ENCODE measurements at regions not wholly inside any gene's neighbourhood (a gene's known extent, or its start where the extent isn't known, plus 50 kb on each side); places are given as distances from the start of the nearest gene placed in this dataset.

GRCh38 chr20:9981829-9982228, 53.0 kb upstream of the ANKEF1 start:
- H3K4me1 Mint-ChIP-seq: peaks cover 10% of the 10 kb centered on the region
- no peak overlapping the region for H3K4me3 Mint-ChIP-seq
- H3K27me3 Mint-ChIP-seq (ENCODE audit: low read depth, poor library complexity): no peaks in the 10 kb centered on the region
- TF ChIP-seq CTCF (IDR thresholded peaks at IDR 0.05): no peak
- no peaks in the 10 kb centered on the region for H3K36me3 Mint-ChIP-seq (ENCODE audit: low read depth)
- no peak for DNase-seq
- no peak overlapping the region for H3K27ac Mint-ChIP-seq
- no peaks in the 10 kb centered on the region for H3K9me3 Mint-ChIP-seq

GRCh38 chr20:9978397-9979004, 56.3 kb upstream of the ANKEF1 start:
- DNase-seq: peak; percentile 28
- H3K27me3 Mint-ChIP-seq (ENCODE audit: low read depth, poor library complexity): no peaks in the 10 kb centered on the region

GRCh38 chr20:9977629-9978028, 57.2 kb upstream of the ANKEF1 start:
- Mint-ChIP-seq H3K4me3 (no peak overlapping the region), H3K27ac (no peak overlapping the region), H3K27me3 (ENCODE audit: low read depth, poor library complexity) (no peaks in the 10 kb centered on the region), H3K36me3 (ENCODE audit: low read depth) (peaks cover 2% of the 10 kb centered on the region), H3K4me1 (peaks cover 14% of the 10 kb centered on the region), H3K9me3 (peaks cover 3% of the 10 kb centered on the region)
- no peak for DNase-seq
- TF ChIP-seq CTCF (IDR thresholded peaks at IDR 0.05): no peak

More at GRCh38 chr20:9978397-9979004, 56.3 kb upstream of the ANKEF1 start:
- Mint-ChIP-seq H3K36me3 (ENCODE audit: low read depth) (no peaks in the 10 kb centered on the region), H3K4me3 (no peak overlapping the region), H3K4me1 (peaks cover 14% of the 10 kb centered on the region), H3K9me3 (no peaks in the 10 kb centered on the region), H3K27ac (no peak overlapping the region)
- peak; percentile 75 for TF ChIP-seq CTCF (IDR thresholded peaks at IDR 0.05)

- peaks cover 16% of the 10 kb centered on the region for H3K9me3 Mint-ChIP-seq
- no peaks in the 10 kb centered on the region for H3K27me3 Mint-ChIP-seq (ENCODE audit: low read depth, poor library complexity)
- no peak for TF ChIP-seq CTCF (IDR thresholded peaks at IDR 0.05)
- DNase-seq: no peak
- no peak overlapping the region for H3K4me3 Mint-ChIP-seq
- no peak overlapping the region for H3K27ac Mint-ChIP-seq
- peaks cover 9% of the 10 kb centered on the region for H3K36me3 Mint-ChIP-seq (ENCODE audit: low read depth)
- H3K4me1 Mint-ChIP-seq: peaks cover 14% of the 10 kb centered on the region
Observed at GRCh38 chr20:9974324-9974723, 60.5 kb upstream of the ANKEF1 start.

- H3K4me1 Mint-ChIP-seq: peaks cover 4% of the 10 kb centered on the region
- no peak for DNase-seq
- TF ChIP-seq CTCF (IDR thresholded peaks at IDR 0.05): no peak
- peaks cover 16% of the 10 kb centered on the region for H3K9me3 Mint-ChIP-seq
- peaks cover 9% of the 10 kb centered on the region for H3K36me3 Mint-ChIP-seq (ENCODE audit: low read depth)
- H3K4me3 Mint-ChIP-seq: no peak overlapping the region
- H3K27ac Mint-ChIP-seq: no peak overlapping the region
- H3K27me3 Mint-ChIP-seq (ENCODE audit: low read depth, poor library complexity): no peaks in the 10 kb centered on the region
Observed at GRCh38 chr20:9971746-9972145, 63.0 kb upstream of the ANKEF1 start.

GRCh38 chr20:9969626-9970025, 65.2 kb upstream of the ANKEF1 start:
- no peak for TF ChIP-seq CTCF (IDR thresholded peaks at IDR 0.05)
- peaks cover 16% of the 10 kb centered on the region for H3K9me3 Mint-ChIP-seq
- H3K27me3 Mint-ChIP-seq (ENCODE audit: low read depth, poor library complexity): no peaks in the 10 kb centered on the region
- no peaks in the 10 kb centered on the region for H3K4me1 Mint-ChIP-seq
- DNase-seq: no peak
- H3K27ac Mint-ChIP-seq: no peak overlapping the region
- no peak overlapping the region for H3K4me3 Mint-ChIP-seq
- H3K36me3 Mint-ChIP-seq (ENCODE audit: low read depth): peaks cover 9% of the 10 kb centered on the region

Data from nephron progenitor cell (in vitro differentiated cells).